ENCODE measurements at regions not wholly inside any gene's neighbourhood (a gene's known extent, or its start where the extent isn't known, plus 50 kb on each side); places are given as distances from the start of the nearest gene placed in this dataset.

DNA sequence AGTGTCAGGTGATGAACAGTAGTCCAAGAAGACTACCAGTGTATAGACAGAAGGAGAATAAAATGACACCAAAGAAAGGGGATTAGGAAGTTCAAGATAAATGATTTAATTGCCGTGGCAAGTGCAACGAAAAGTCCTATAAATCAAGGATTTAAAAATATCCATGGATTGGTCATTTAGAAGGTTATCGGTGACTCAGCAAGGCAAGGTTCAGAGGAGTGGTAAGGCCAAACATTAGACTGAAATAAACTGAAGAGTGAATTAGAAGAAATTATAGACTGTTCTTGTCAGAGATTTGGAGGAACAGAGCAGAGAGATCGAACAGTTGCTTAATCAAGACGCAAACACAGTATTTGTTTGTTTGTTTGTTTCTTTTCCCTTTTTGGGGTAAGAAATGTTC lies 211.9 kb upstream of the KCNMB2 start:
- H3K9ac ChIP-seq (ENCODE audit: low read length), result no peak overlapping the region
- H2AFZ ChIP-seq (ENCODE audit: low read length), result no peak overlapping the region
- no peaks in the 10 kb centered on the region for H3K9me3 ChIP-seq (ENCODE audit: low read length)
- H3F3A ChIP-seq (ENCODE audit: low read length, unreplicated experiment), result no peaks in the 10 kb centered on the region
- no peak overlapping the region for H3K27ac ChIP-seq (ENCODE audit: low read length)
- no peaks in the 10 kb centered on the region for H3K36me3 ChIP-seq (ENCODE audit: low read depth, low read length)
- H3K27me3 ChIP-seq (ENCODE audit: low read length), result no peaks in the 10 kb centered on the region
- POLR2A ChIA-PET (ENCODE audit: unreplicated experiment), result no interaction called here
- DNase-seq, result no peak
- H3K79me2 ChIP-seq (ENCODE audit: low read length), result no peaks in the 10 kb centered on the region
- no peak for TF ChIP-seq EZH2 (IDR thresholded peaks at IDR 0.05; ENCODE audit: low read length, unreplicated experiment)
- TF ChIP-seq EZH2phosphoT487 (IDR thresholded peaks at IDR 0.05; ENCODE audit: borderline replicate concordance, low read length), result no peak
- TF ChIP-seq, protein P1, sequence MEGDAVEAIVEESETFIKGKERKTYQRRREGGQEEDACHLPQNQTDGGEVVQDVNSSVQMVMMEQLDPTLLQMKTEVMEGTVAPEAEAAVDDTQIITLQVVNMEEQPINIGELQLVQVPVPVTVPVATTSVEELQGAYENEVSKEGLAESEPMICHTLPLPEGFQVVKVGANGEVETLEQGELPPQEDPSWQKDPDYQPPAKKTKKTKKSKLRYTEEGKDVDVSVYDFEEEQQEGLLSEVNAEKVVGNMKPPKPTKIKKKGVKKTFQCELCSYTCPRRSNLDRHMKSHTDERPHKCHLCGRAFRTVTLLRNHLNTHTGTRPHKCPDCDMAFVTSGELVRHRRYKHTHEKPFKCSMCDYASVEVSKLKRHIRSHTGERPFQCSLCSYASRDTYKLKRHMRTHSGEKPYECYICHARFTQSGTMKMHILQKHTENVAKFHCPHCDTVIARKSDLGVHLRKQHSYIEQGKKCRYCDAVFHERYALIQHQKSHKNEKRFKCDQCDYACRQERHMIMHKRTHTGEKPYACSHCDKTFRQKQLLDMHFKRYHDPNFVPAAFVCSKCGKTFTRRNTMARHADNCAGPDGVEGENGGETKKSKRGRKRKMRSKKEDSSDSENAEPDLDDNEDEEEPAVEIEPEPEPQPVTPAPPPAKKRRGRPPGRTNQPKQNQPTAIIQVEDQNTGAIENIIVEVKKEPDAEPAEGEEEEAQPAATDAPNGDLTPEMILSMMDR (conservative IDR thresholded peaks at IDR 0.05; ENCODE audit: low read depth, low read length), result no peak
- no peak overlapping the region for H3K4me3 ChIP-seq (ENCODE audit: low read length)
- intact Hi-C loops (cut with micrococcal nuclease), result loop anchor here (2.0 to 10.0 kb wide), 7 partner anchors 170 to 964 kb away; no protein-coding TSS in a partner anchor
- no TSS peak for BruUV-seq (replicated peaks)
- H4K20me1 ChIP-seq (ENCODE audit: low read length), result no peaks in the 10 kb centered on the region
- ATAC-seq, result no peak
- H3K4me1 ChIP-seq (ENCODE audit: insufficient read depth, low read length), result no peaks in the 10 kb centered on the region
- H3K4me2 ChIP-seq (ENCODE audit: low read length), result no peak overlapping the region
- H3K9me2 ChIP-seq (replicated peaks; ENCODE audit: low read length), result no peaks in the 10 kb centered on the region
- CTCF ChIA-PET, result no interaction called here

DNA sequence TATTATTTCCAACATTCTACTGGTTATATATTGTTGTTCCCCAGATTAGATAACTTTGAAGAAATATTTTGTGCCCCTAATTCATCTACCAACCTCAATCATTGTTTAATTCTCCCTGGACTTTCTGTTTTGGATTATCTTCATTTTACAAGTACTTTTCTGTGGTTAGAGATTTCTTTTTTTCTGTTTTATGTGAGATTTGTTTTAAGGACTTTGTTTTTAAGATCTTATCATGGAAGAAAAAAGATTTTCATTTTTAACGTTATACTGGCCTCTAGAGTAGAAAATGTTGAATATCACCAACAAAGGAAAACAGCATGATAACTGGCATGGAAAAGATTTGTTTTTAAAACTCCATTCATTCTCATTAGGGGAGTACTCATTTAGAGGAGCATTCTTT lies 210.9 kb upstream of the KCNMB2 start:
- no peak overlapping the region for H3K4me3 ChIP-seq (ENCODE audit: low read length)
- H3K4me1 ChIP-seq (ENCODE audit: insufficient read depth, low read length), result no peaks in the 10 kb centered on the region
- H3K27ac ChIP-seq (ENCODE audit: low read length), result no peak overlapping the region
- DNase-seq (peak; percentile 61), ATAC-seq (peak; percentile 42; the same call in 1 of the 2 replicates)
- no peak overlapping the region for H3K9ac ChIP-seq (ENCODE audit: low read length)
- intact Hi-C loops (cut with micrococcal nuclease), result loop anchor here (1.0 to 10.0 kb wide), 10 partner anchors 171 to 1273 kb away; no protein-coding TSS in a partner anchor
- no peak overlapping the region for H3K4me2 ChIP-seq (ENCODE audit: low read length)
- CTCF ChIA-PET, result no interaction called here
- no peak for TF ChIP-seq EZH2phosphoT487 (IDR thresholded peaks at IDR 0.05; ENCODE audit: borderline replicate concordance, low read length)
- no peak for TF ChIP-seq EZH2 (IDR thresholded peaks at IDR 0.05; ENCODE audit: low read length, unreplicated experiment)
- TF ChIP-seq, protein P1 (conservative IDR thresholded peaks at IDR 0.05; ENCODE audit: low read depth, low read length), result peak; percentile 73
- POLR2A ChIA-PET (ENCODE audit: unreplicated experiment), result no interaction called here
- no peaks in the 10 kb centered on the region for H3F3A ChIP-seq (ENCODE audit: low read length, unreplicated experiment)
- no peaks in the 10 kb centered on the region for H4K20me1 ChIP-seq (ENCODE audit: low read length)
- no peak overlapping the region for H2AFZ ChIP-seq (ENCODE audit: low read length)
- no peaks in the 10 kb centered on the region for H3K9me3 ChIP-seq (ENCODE audit: low read length)
- H3K36me3 ChIP-seq (ENCODE audit: low read depth, low read length), result no peaks in the 10 kb centered on the region
- no TSS peak for BruUV-seq (replicated peaks)
- no peaks in the 10 kb centered on the region for H3K27me3 ChIP-seq (ENCODE audit: low read length)
- H3K79me2 ChIP-seq (ENCODE audit: low read length), result no peaks in the 10 kb centered on the region
- no peaks in the 10 kb centered on the region for H3K9me2 ChIP-seq (replicated peaks; ENCODE audit: low read length)

DNA sequence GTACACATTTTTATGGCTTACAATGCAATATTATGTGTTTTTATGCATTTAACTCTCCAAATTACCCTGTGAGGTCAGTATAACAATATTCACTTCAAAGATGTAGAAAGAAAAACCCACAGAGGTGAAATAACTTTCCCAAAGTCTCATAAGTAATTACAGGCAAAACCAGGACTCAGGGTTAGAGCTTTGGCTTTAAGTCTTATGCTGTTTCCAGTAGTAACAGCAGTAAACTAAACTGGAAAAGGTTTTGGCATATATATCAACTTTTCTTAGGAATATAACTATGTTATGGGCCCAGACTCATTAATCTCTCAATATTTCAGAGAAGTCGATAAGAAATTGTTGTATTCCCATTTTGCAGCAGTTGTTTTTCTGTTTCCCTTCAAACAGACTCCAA lies 206.3 kb upstream of the KCNMB2 start:
- Histone ChIP-seq H3F3A (ENCODE audit: low read length, unreplicated experiment) (no peaks in the 10 kb centered on the region), H3K4me3 (ENCODE audit: low read length) (no peak overlapping the region), H3K4me2 (ENCODE audit: low read length) (no peak overlapping the region), H3K4me1 (ENCODE audit: insufficient read depth, low read length) (no peaks in the 10 kb centered on the region), H3K9me2 (replicated peaks; ENCODE audit: low read length) (no peaks in the 10 kb centered on the region), H3K9ac (ENCODE audit: low read length) (no peak overlapping the region), H3K79me2 (ENCODE audit: low read length) (no peaks in the 10 kb centered on the region), H4K20me1 (ENCODE audit: low read length) (no peaks in the 10 kb centered on the region), H3K27me3 (ENCODE audit: low read length) (no peaks in the 10 kb centered on the region), H2AFZ (ENCODE audit: low read length) (no peak overlapping the region), H3K36me3 (ENCODE audit: low read depth, low read length) (no peaks in the 10 kb centered on the region), H3K27ac (ENCODE audit: low read length) (no peak overlapping the region), H3K9me3 (ENCODE audit: low read length) (no peaks in the 10 kb centered on the region)
- no TSS peak for BruUV-seq (replicated peaks)
- TF ChIP-seq EZH2phosphoT487 (IDR thresholded peaks at IDR 0.05; ENCODE audit: borderline replicate concordance, low read length), result no peak
- TF ChIP-seq, protein P1 (conservative IDR thresholded peaks at IDR 0.05; ENCODE audit: low read depth, low read length), result no peak
- no peak for TF ChIP-seq EZH2 (IDR thresholded peaks at IDR 0.05; ENCODE audit: low read length, unreplicated experiment)
- DNase-seq (no peak), ATAC-seq (no peak)
- POLR2A ChIA-PET (ENCODE audit: unreplicated experiment), result no interaction called here
- CTCF ChIA-PET, result no interaction called here
- intact Hi-C loops (cut with micrococcal nuclease), result loop anchor here (5.0 to 10.0 kb wide), 5 partner anchors 175 to 1278 kb away; no protein-coding TSS in a partner anchor

Data from PC-3 (cell line).